GM23338 (cell line): ENCODE measurements at regions not wholly inside any gene's neighbourhood (a gene's known extent, or its start where the extent isn't known, plus 50 kb on each side); places are given as distances from the start of the nearest gene placed in this dataset.

Experiments used
- ATAC-seq: fragments of 200-7000 bp; cut with Tn5 transposase; 3 replicates; pipeline ENCODE4 v1.9.1; 2020
- DNase-seq: peaks from one replicate; pipeline ENCODE4 v3.0.0-alpha.2; 2015; ENCODE audit warnings: low spot score
- H2AFZ ChIP-seq: fragments of 200-600 bp; sonication (generic); 2 replicates; pipeline ENCODE4 v1.8.0; 2016; ENCODE audit warnings: antibody characterized with exemption, mild to moderate bottlenecking, moderate library complexity
- H3F3A ChIP-seq: fragments of 200-600 bp; sonication (generic); replicated peaks from 2 replicates; pipeline ENCODE4 v1.8.0; 2017; ENCODE audit warnings: antibody characterized with exemption, mixed run types, low read depth
- H3K27ac ChIP-seq: fragments of 200-600 bp; sonication (generic); 2 replicates; pipeline ENCODE4 v1.6.1; 2016; ENCODE audit warnings: low read depth
- H3K27me3 ChIP-seq: fragments of 200-600 bp; sonication (generic); 2 replicates; pipeline ENCODE4 v1.8.0; 2016; ENCODE audit warnings: mild to moderate bottlenecking, mixed run types, moderate library complexity; ENCODE audit not compliant: insufficient read depth
- H3K36me3 ChIP-seq: fragments of 200-600 bp; sonication (generic); 2 replicates; pipeline ENCODE4 v1.8.0; 2016; ENCODE audit warnings: mild to moderate bottlenecking; ENCODE audit not compliant: insufficient read depth
- H3K4me1 ChIP-seq: fragments of 200-600 bp; sonication (generic); 2 replicates; pipeline ENCODE4 v1.8.0; 2016; ENCODE audit warnings: mild to moderate bottlenecking, moderate library complexity; ENCODE audit not compliant: insufficient read depth
- H3K4me2 ChIP-seq: fragments of 200-600 bp; sonication (generic); 2 replicates; pipeline ENCODE4 v1.7.1; 2017; ENCODE audit warnings: mixed run types
- H3K4me3 ChIP-seq: fragments of 200-600 bp; sonication (generic); 2 replicates; pipeline ENCODE4 v1.6.1; 2016; ENCODE audit warnings: mixed run types
- H3K79me2 ChIP-seq: fragments of 200-600 bp; sonication (generic); replicated peaks from 2 replicates; pipeline ENCODE4 v1.8.0; 2017; ENCODE audit warnings: mild to moderate bottlenecking; ENCODE audit not compliant: insufficient read depth
- H3K9me2 ChIP-seq: fragments of 200-600 bp; sonication (generic); 2 replicates; pipeline ENCODE4 v1.8.0; 2017; ENCODE audit not compliant: insufficient read depth
- H4K20me1 ChIP-seq: fragments of 200-600 bp; sonication (generic); replicated peaks from 2 replicates; pipeline ENCODE4 v1.8.0; 2017; ENCODE audit warnings: mild to moderate bottlenecking; ENCODE audit not compliant: insufficient read depth
- H3K27ac Mint-ChIP-seq: 2 replicates; pipeline ENCODE4 v1.8.0; 2020; ENCODE audit warnings: inconsistent platforms, mild to moderate bottlenecking, moderate library complexity, mixed read lengths
- H3K27me3 Mint-ChIP-seq: 3 replicates; pipeline ENCODE4 v1.8.0; 2022; ENCODE audit warnings: low read depth, mild to moderate bottlenecking, moderate library complexity, mixed read lengths, inconsistent platforms; ENCODE audit not compliant: insufficient read depth, poor library complexity
- H3K36me3 Mint-ChIP-seq: 3 replicates; pipeline ENCODE4 v1.8.0; 2021; ENCODE audit warnings: low read depth, mild to moderate bottlenecking, inconsistent platforms, moderate library complexity, mixed read lengths
- H3K4me1 Mint-ChIP-seq: 3 replicates; pipeline ENCODE4 v1.8.0; 2020; ENCODE audit warnings: mild to moderate bottlenecking, inconsistent platforms, mixed read lengths
- H3K4me3 Mint-ChIP-seq: 3 replicates; pipeline ENCODE4 v1.8.0; 2021; ENCODE audit warnings: moderate library complexity, mild to moderate bottlenecking, inconsistent platforms, mixed read lengths
- H3K9me3 Mint-ChIP-seq: 3 replicates; pipeline ENCODE4 v1.8.0; 2020; ENCODE audit warnings: moderate library complexity, mild to moderate bottlenecking, inconsistent platforms, mixed read lengths
- CREB1 ChIP-seq: fragments of 250-450 bp; sonication (Bioruptor Pico); IDR thresholded peaks from 2 replicates; pipeline ENCODE4 v1.5.0; 2020; ENCODE audit warnings: low read depth, mild to moderate bottlenecking, moderate library complexity
- CTCF ChIP-seq, 2 experiments: fragments of 200-600 bp in 1 of 2; sonication (generic) in 1 of 2; conservative IDR thresholded peaks; 2 replicates each; pipeline versions ENCODE4 v1.5.1 to v1.6.1; 2016 to 2017; ENCODE audit warnings: antibody characterized with exemption in 2 of 2, low read depth in 2 of 2, mild to moderate bottlenecking in 2 of 2, moderate library complexity in 1 of 2
- ETS1 ChIP-seq: IDR thresholded peaks from 2 replicates; pipeline ENCODE4 v1.6.1; 2016; ENCODE audit warnings: antibody characterized with exemption
- EZH2 ChIP-seq: fragments of 200-600 bp; sonication (generic); IDR thresholded peaks from one replicate; pipeline ENCODE4 v1.8.0; 2017; ENCODE audit warnings: antibody characterized with exemption, mild to moderate bottlenecking, low read depth; ENCODE audit not compliant: unreplicated experiment
- EZH2phosphoT487 ChIP-seq: fragments of 200-600 bp; sonication (generic); IDR thresholded peaks from one replicate; pipeline ENCODE4 v1.8.1; 2018; ENCODE audit warnings: antibody characterized with exemption; ENCODE audit not compliant: unreplicated experiment
- JUNB ChIP-seq: IDR thresholded peaks from one replicate; pipeline ENCODE4 v1.6.1; 2016; ENCODE audit warnings: antibody characterized with exemption; ENCODE audit not compliant: unreplicated experiment
- NANOG ChIP-seq: IDR thresholded peaks from 2 replicates; pipeline ENCODE4 v1.6.1; 2016; ENCODE audit warnings: antibody characterized with exemption, borderline replicate concordance
- POLR2AphosphoS5 ChIP-seq: IDR thresholded peaks from 2 replicates; pipeline ENCODE4 v1.6.1; 2016; ENCODE audit warnings: antibody characterized with exemption, low read depth
- STAT1 ChIP-seq: IDR thresholded peaks from one replicate; pipeline ENCODE4 v1.6.1; 2016; ENCODE audit warnings: antibody characterized with exemption; ENCODE audit not compliant: unreplicated experiment
- ZNF114 ChIP-seq: fragments of 250-450 bp; sonication (Bioruptor Pico); IDR thresholded peaks from 2 replicates; pipeline ENCODE4 v1.5.0; 2020; ENCODE audit warnings: mild to moderate bottlenecking, moderate library complexity
- TF ChIP-seq, protein P1 (sequence below): fragments of 250-450 bp; sonication (Bioruptor Pico); IDR thresholded peaks from 2 replicates; pipeline ENCODE4 v1.5.0; 2020; ENCODE audit warnings: mild to moderate bottlenecking, moderate library complexity

DNA sequence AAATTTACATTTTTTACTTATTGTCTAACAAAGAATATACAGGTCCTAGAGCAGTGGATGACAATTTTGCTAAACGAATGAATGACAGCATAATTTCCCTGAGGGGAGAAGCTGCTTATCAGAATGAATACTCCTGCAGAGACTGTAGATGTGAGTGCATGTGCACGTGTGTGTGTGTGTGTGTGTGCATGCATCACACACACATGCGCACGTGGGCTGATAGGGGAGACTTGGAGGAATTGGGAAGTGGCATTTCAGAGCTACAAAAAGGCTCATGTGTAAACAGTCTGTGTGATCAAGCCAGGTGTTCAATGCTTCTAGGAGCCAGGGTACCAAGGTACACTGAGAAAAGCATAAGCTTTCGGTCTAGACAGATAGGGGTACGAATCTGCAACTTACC lies 93.5 kb upstream of the SASH1 start (continued):
- TF ChIP-seq, protein P1, sequence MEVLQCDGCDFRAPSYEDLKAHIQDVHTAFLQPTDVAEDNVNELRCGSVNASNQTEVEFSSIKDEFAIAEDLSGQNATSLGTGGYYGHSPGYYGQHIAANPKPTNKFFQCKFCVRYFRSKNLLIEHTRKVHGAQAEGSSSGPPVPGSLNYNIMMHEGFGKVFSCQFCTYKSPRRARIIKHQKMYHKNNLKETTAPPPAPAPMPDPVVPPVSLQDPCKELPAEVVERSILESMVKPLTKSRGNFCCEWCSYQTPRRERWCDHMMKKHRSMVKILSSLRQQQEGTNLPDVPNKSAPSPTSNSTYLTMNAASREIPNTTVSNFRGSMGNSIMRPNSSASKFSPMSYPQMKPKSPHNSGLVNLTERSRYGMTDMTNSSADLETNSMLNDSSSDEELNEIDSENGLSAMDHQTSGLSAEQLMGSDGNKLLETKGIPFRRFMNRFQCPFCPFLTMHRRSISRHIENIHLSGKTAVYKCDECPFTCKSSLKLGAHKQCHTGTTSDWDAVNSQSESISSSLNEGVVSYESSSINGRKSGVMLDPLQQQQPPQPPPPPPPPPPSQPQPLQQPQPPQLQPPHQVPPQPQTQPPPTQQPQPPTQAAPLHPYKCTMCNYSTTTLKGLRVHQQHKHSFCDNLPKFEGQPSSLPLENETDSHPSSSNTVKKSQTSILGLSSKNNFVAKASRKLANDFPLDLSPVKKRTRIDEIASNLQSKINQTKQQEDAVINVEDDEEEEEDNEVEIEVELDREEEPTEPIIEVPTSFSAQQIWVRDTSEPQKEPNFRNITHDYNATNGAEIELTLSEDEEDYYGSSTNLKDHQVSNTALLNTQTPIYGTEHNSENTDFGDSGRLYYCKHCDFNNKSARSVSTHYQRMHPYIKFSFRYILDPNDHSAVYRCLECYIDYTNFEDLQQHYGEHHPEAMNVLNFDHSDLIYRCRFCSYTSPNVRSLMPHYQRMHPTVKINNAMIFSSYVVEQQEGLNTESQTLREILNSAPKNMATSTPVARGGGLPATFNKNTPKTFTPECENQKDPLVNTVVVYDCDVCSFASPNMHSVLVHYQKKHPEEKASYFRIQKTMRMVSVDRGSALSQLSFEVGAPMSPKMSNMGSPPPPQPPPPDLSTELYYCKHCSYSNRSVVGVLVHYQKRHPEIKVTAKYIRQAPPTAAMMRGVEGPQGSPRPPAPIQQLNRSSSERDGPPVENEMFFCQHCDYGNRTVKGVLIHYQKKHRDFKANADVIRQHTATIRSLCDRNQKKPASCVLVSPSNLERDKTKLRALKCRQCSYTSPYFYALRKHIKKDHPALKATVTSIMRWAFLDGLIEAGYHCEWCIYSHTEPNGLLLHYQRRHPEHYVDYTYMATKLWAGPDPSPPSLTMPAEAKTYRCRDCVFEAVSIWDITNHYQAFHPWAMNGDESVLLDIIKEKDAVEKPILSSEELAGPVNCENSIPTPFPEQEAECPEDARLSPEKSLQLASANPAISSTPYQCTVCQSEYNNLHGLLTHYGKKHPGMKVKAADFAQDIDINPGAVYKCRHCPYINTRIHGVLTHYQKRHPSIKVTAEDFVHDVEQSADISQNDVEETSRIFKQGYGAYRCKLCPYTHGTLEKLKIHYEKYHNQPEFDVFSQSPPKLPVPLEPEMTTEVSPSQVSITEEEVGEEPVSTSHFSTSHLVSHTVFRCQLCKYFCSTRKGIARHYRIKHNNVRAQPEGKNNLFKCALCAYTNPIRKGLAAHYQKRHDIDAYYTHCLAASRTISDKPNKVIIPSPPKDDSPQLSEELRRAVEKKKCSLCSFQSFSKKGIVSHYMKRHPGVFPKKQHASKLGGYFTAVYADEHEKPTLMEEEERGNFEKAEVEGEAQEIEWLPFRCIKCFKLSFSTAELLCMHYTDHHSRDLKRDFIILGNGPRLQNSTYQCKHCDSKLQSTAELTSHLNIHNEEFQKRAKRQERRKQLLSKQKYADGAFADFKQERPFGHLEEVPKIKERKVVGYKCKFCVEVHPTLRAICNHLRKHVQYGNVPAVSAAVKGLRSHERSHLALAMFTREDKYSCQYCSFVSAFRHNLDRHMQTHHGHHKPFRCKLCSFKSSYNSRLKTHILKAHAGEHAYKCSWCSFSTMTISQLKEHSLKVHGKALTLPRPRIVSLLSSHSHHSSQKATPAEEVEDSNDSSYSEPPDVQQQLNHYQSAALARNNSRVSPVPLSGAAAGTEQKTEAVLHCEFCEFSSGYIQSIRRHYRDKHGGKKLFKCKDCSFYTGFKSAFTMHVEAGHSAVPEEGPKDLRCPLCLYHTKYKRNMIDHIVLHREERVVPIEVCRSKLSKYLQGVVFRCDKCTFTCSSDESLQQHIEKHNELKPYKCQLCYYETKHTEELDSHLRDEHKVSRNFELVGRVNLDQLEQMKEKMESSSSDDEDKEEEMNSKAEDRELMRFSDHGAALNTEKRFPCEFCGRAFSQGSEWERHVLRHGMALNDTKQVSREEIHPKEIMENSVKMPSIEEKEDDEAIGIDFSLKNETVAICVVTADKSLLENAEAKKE (CRISPR knock-in tag): no peak
- TF ChIP-seq CTCF (conservative IDR thresholded peaks at IDR 0.05; ENCODE audit: low read depth in 2 of 2) (no peak), STAT1 (no peak), POLR2AphosphoS5 (no peak), JUNB (no peak), NANOG (no peak), EZH2phosphoT487 (no peak), CREB1 (no peak)

DNA sequence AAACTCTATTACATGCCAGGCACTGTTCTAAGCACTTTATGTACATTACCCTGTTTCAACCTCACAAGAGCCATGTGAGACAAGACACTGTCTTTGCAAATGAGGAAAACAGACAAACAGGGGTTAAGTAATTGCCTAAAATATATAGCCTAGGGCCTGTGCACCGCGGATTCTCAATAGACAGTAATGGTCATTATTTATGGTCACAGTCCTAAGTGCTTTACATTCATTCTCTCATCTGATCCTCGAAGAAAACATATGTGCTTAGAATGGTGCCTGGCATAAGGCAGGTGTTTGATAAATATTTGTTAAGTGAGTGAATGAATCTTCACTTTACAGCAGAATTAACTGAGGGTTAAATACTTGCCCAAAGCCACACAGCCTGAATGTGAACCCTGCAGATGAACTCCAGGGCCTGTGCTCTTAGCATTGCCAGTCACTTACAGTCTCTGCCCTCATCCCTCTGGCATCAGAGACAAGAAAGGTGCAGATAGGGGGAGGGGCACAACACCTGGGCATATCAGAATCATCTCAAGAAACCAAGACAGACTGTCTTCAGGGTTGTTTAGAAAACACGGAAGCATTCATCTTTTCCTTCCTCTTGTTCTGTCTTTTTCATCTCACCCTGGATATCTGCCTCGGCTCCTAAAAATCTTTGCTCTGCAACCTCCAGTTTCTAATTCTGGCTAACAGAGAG lies 92.8 kb upstream of the SASH1 start:
- H3K27ac Mint-ChIP-seq: no peak overlapping the region
- Histone ChIP-seq H3K27ac (no peak overlapping the region), H4K20me1 (no peaks in the 10 kb centered on the region), H3K4me1 (no peaks in the 10 kb centered on the region), H3K36me3 (no peaks in the 10 kb centered on the region), H3F3A (no peaks in the 10 kb centered on the region), H3K9me2 (no peaks in the 10 kb centered on the region), H3K79me2 (no peaks in the 10 kb centered on the region), H2AFZ (0 out of 2 replicates have a peak overlapping the region, but pooled peaks have one; percentile 39), H3K27me3 (no peaks in the 10 kb centered on the region), H3K4me3 (no peak overlapping the region), H3K4me2 (no peak overlapping the region)
- peaks cover 5% of the 10 kb centered on the region; the same call in 1 of the 3 replicates for H3K4me1 Mint-ChIP-seq
- no peak for ATAC-seq
- H3K4me3 Mint-ChIP-seq: no peak overlapping the region
- peaks cover 4% of the 10 kb centered on the region for H3K27me3 Mint-ChIP-seq
- no peaks in the 10 kb centered on the region for H3K36me3 Mint-ChIP-seq
- H3K9me3 Mint-ChIP-seq: no peaks in the 10 kb centered on the region
- no peak for DNase-seq
- TF ChIP-seq NANOG (no peak), POLR2AphosphoS5 (no peak), ZNF114 (CRISPR knock-in tag) (no peak), ETS1 (no peak), EZH2 (no peak), CTCF (conservative IDR thresholded peaks at IDR 0.05; ENCODE audit: low read depth in 2 of 2) (no peak)
